HCT116 (cell line): ENCODE measurements at regions not wholly inside any gene's neighbourhood (a gene's known extent, or its start where the extent isn't known, plus 50 kb on each side); places are given as distances from the start of the nearest gene placed in this dataset.

Experiments
- ATAC-seq: fragments of 200-7000 bp; cut with Tn5 transposase; 2 replicates; pipeline ENCODE4 v1.9.1; 2020; ENCODE audit warnings: mild to moderate bottlenecking, moderate library complexity
- BruUV-seq: library from RNA; stranded (reverse); fragments of 400-500 nt; replicated peaks from 2 replicates; lab custom pipeline; 2021; lab: Mats Ljungman, UMichigan
- CTCF ChIA-PET: fragments of 300-600 bp; sonication (Branson Sonifier 250); formaldehyde crosslinking; loops from one replicate; lab custom pipeline; 2021; ENCODE audit warnings: antibody characterized with exemption; lab: Charles Lee
- POLR2A ChIA-PET: fragments of 300-600, 350-600 bp; sonication (Branson Sonifier 250); formaldehyde crosslinking; loops from one replicate; lab custom pipeline; 2021; ENCODE audit warnings: antibody characterized with exemption; lab: Charles Lee
- RAD21 ChIA-PET, 2 experiments: fragments of 300-600 bp; sonication (Branson Sonifier 250); formaldehyde crosslinking; loops; one replicate each; lab custom pipeline; 2023; ENCODE audit warnings: low total read pairs in 2 of 2; ENCODE audit not compliant: uncharacterized antibody in 2 of 2, unreplicated experiment in 2 of 2, low non-redundant PET in 1 of 2; lab: Charles Lee
- DNase-seq: peaks from one replicate; pipeline ENCODE4 v3.0.0-alpha.2; 2010; ENCODE audit warnings: low read depth, low spot score
- H2AFZ ChIP-seq: fragments of 200-600 bp; shearing (Covaris generic), sonication (generic); 2 replicates; pipeline ENCODE4 v1.6.1; 2017; ENCODE audit warnings: low read depth, mixed run types, mixed read lengths, antibody characterized with exemption, low read length; ENCODE audit not compliant: poor library complexity, severe bottlenecking
- H3K27ac ChIP-seq: 2 replicates; pipeline ENCODE4 v1.5.1; 2012; ENCODE audit warnings: low read depth, low read length
- H3K27me3 ChIP-seq: fragments of 200-600 bp; sonication (generic); 2 replicates; pipeline ENCODE4 v1.6.1; 2016; ENCODE audit warnings: mixed run types, low read length, mixed read lengths; ENCODE audit not compliant: insufficient read depth
- H3K36me3 ChIP-seq, 2 experiments: fragments of 200-500 bp in 1 of 2; fragments of 200-600 bp in 1 of 2; sonication (Bioruptor generic) in 1 of 2; sonication (generic) in 1 of 2; 2 replicates each; pipeline versions ENCODE4 v1.5.1 to v1.6.1; 2014 to 2016; ENCODE audit warnings: low read length in 2 of 2, inconsistent platforms in 1 of 2, mixed read lengths in 1 of 2, mixed run types in 1 of 2; ENCODE audit not compliant: insufficient read depth in 2 of 2, control insufficient read depth in 1 of 2
- H3K4me1 ChIP-seq, 2 experiments: fragments of 200-600 bp in 1 of 2; sonication (generic) in 1 of 2; 2 replicates each; pipeline versions ENCODE4 v1.5.1 to v1.6.1; 2012 to 2017; ENCODE audit warnings: low read length in 2 of 2, inconsistent platforms in 1 of 2, mild to moderate bottlenecking in 1 of 2, mixed read lengths in 1 of 2, mixed run types in 1 of 2, moderate library complexity in 1 of 2; ENCODE audit not compliant: insufficient read depth in 2 of 2, control insufficient read depth in 1 of 2
- H3K4me2 ChIP-seq: fragments of 200-600 bp; sonication (generic); 2 replicates; pipeline ENCODE4 v1.6.1; 2017; ENCODE audit warnings: mixed run types, low read length, mixed read lengths
- H3K4me3 ChIP-seq, 2 experiments: fragments of 200-600 bp in 1 of 2; sonication (generic) in 1 of 2; replicated peaks in 1 of 2; 2 replicates each; pipeline ENCODE4 v1.5.1; 2011 to 2016; ENCODE audit warnings: low read length in 2 of 2, control low read depth in 1 of 2, low read depth in 1 of 2, mild to moderate bottlenecking in 1 of 2, mixed read lengths in 1 of 2, mixed run types in 1 of 2
- H3K79me2 ChIP-seq: fragments of 200-600 bp; sonication (generic); 2 replicates; pipeline ENCODE4 v1.6.1; 2017; ENCODE audit warnings: mild to moderate bottlenecking, mixed run types, low read length, moderate library complexity, mixed read lengths; ENCODE audit not compliant: insufficient read depth
- H3K9ac ChIP-seq: fragments of 200-600 bp; sonication (generic); 2 replicates; pipeline ENCODE4 v1.6.1; 2016; ENCODE audit warnings: low read length, mixed read lengths
- H3K9me2 ChIP-seq: fragments of 200-600 bp; sonication (generic), shearing (Covaris generic); 2 replicates; pipeline ENCODE4 v1.6.1; 2017; ENCODE audit warnings: mixed run types, mild to moderate bottlenecking, moderate library complexity; ENCODE audit not compliant: insufficient read depth
- H3K9me3 ChIP-seq, 2 experiments: fragments of 200-500 bp in 1 of 2; fragments of 200-600 bp in 1 of 2; sonication (Bioruptor generic) in 1 of 2; sonication (generic) in 1 of 2; 2 replicates each; pipeline ENCODE4 v1.6.1; 2014 to 2017; ENCODE audit warnings: low read length in 2 of 2, mixed read lengths in 2 of 2, inconsistent platforms in 1 of 2, low read depth in 1 of 2, mild to moderate bottlenecking in 1 of 2, mixed run types in 1 of 2, moderate library complexity in 1 of 2; ENCODE audit not compliant: control insufficient read depth in 1 of 2, insufficient read depth in 1 of 2
- H4K20me1 ChIP-seq: fragments of 200-600 bp; sonication (generic), shearing (Covaris generic); 2 replicates; pipeline ENCODE4 v1.6.1; 2017; ENCODE audit warnings: mixed run types, mild to moderate bottlenecking, moderate library complexity; ENCODE audit not compliant: insufficient read depth
- EZH2phosphoT487 ChIP-seq: fragments of 200-600 bp; IDR thresholded peaks from 2 replicates; pipeline ENCODE4 v1.6.1; 2018; ENCODE audit warnings: antibody characterized with exemption, borderline replicate concordance
- JUND ChIP-seq: IDR thresholded peaks from 2 replicates; pipeline ENCODE4 v1.6.1; 2012
- POLR2A ChIP-seq: IDR thresholded peaks from 2 replicates; pipeline ENCODE4 v1.7.0; 2011; ENCODE audit warnings: borderline replicate concordance; ENCODE audit not compliant: insufficient read depth, insufficient read length; ENCODE audit errors: extremely low read depth
- POLR2AphosphoS5 ChIP-seq: IDR thresholded peaks from 2 replicates; pipeline ENCODE4 v1.6.1; 2011; ENCODE audit warnings: mild to moderate bottlenecking, low read depth, low read length, moderate library complexity
- RAD21 ChIP-seq: IDR thresholded peaks from 2 replicates; pipeline ENCODE4 v1.6.1; 2012; ENCODE audit warnings: low read depth, mild to moderate bottlenecking
- SRF ChIP-seq: IDR thresholded peaks from 2 replicates; pipeline ENCODE4 v1.6.1; 2012; ENCODE audit warnings: low read depth
- TCF7L2 ChIP-seq: IDR thresholded peaks from 2 replicates; pipeline ENCODE4 v1.7.0; 2011; ENCODE audit warnings: borderline replicate concordance, inconsistent platforms; ENCODE audit not compliant: insufficient read depth, insufficient read length; ENCODE audit errors: extremely low read depth
- intact Hi-C: fragments of 100-400 bp; cut with micrococcal nuclease; formaldehyde crosslinking; loops from 2 replicates; pipeline ENCODE4 v1.10.0; 2022
- TF ChIP-seq, protein P1 (sequence below), 3 experiments: fragments of 200-600 bp in 1 of 3; sonication (generic) in 1 of 3; IDR thresholded peaks in 2 of 3; conservative IDR thresholded peaks in 1 of 3; 2 replicates each; pipeline ENCODE4 v1.5.1; 2012 to 2017; ENCODE audit warnings: low read depth in 2 of 3, low read length in 2 of 3, antibody characterized with exemption in 1 of 3, borderline replicate concordance in 1 of 3, control low read depth in 1 of 3, mild to moderate bottlenecking in 1 of 3, mixed read lengths in 1 of 3, mixed run types in 1 of 3, moderate library complexity in 1 of 3; ENCODE audit not compliant: insufficient read depth in 1 of 3

DNA sequence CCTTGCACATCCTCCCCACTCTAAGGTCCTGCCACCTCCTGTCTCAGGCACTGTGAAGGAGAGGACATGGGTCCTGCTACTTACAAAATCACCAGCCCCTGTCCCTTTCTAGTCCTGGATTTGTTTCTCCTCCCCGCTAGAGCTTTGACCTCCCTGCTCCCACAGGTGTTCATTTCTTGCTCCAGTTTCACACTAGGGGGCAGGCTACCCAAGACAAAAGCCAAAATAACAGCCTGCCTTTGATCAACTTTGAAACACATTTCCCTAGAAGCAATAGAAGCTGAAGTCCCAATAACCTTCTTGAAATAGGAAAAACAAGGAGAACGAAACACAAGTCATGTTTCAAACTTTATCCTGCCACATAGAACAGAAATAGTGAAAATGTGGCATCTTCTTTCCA is 164.4 kb downstream of the QDPR start:
- intact Hi-C loops, result loop anchor here (1.0 to 10.0 kb wide), 3 partner anchors 100 to 1247 kb away; no protein-coding TSS in a partner anchor
- H3K9ac ChIP-seq, result no peak overlapping the region
- no peak for TF ChIP-seq POLR2AphosphoS5
- TF ChIP-seq POLR2A, result no peak
- TF ChIP-seq EZH2phosphoT487, result no peak
- TF ChIP-seq RAD21, result peak; percentile 77
- TF ChIP-seq JUND, result no peak
- no peak for TF ChIP-seq SRF
- TF ChIP-seq, protein P1, sequence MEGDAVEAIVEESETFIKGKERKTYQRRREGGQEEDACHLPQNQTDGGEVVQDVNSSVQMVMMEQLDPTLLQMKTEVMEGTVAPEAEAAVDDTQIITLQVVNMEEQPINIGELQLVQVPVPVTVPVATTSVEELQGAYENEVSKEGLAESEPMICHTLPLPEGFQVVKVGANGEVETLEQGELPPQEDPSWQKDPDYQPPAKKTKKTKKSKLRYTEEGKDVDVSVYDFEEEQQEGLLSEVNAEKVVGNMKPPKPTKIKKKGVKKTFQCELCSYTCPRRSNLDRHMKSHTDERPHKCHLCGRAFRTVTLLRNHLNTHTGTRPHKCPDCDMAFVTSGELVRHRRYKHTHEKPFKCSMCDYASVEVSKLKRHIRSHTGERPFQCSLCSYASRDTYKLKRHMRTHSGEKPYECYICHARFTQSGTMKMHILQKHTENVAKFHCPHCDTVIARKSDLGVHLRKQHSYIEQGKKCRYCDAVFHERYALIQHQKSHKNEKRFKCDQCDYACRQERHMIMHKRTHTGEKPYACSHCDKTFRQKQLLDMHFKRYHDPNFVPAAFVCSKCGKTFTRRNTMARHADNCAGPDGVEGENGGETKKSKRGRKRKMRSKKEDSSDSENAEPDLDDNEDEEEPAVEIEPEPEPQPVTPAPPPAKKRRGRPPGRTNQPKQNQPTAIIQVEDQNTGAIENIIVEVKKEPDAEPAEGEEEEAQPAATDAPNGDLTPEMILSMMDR (IDR thresholded peaks at IDR 0.05 in 2 of 3, conservative IDR thresholded peaks at IDR 0.05 in 1 of 3; ENCODE audit: borderline replicate concordance in 1 of 3, insufficient read depth in 1 of 3, low read depth in 2 of 3, low read length in 2 of 3), result peak; percentile 65 to 75 (median 68); a peak in 5 of 6 replicates
- peak; percentile 74 for TF ChIP-seq TCF7L2
- H3K36me3 ChIP-seq, result no peaks in the 10 kb centered on the region
- no peak overlapping the region for H3K4me3 ChIP-seq
- ATAC-seq, result peak; percentile 87
- CTCF ChIA-PET, result interaction anchor here (1.1 to 3.5 kb wide), 11 partner anchors 9 to 431 kb away, joined by 3 to 54 read pairs (median 5); no protein-coding TSS in a partner anchor
- no TSS peak for BruUV-seq
- POLR2A ChIA-PET, result interaction anchor here (1.3 kb wide), 1 partner anchor 125 kb away, joined by 3 read pairs; no protein-coding TSS in a partner anchor
- H3K27ac ChIP-seq, result no peak overlapping the region
- peak; percentile 16 for DNase-seq
- H3K27me3 ChIP-seq, result no peaks in the 10 kb centered on the region
- peak overlapping the region; percentile 40 for H2AFZ ChIP-seq
- H3K9me2 ChIP-seq, result no peaks in the 10 kb centered on the region
- no peaks in the 10 kb centered on the region for H4K20me1 ChIP-seq
- no peaks in the 10 kb centered on the region for H3K79me2 ChIP-seq
- RAD21 ChIA-PET, result interaction anchor here (0.6 to 1.6 kb wide), 4 partner anchors 100 to 431 kb away, joined by 3 to 14 read pairs (median 4); no protein-coding TSS in a partner anchor
- no peaks in the 10 kb centered on the region for H3K4me1 ChIP-seq
- H3K9me3 ChIP-seq, result no peaks in the 10 kb centered on the region
- H3K4me2 ChIP-seq, result no peak overlapping the region
